ENCODE measurements at regions not wholly inside any gene's neighbourhood (a gene's known extent, or its start where the extent isn't known, plus 50 kb on each side); places are given as distances from the start of the nearest gene placed in this dataset.

DNA sequence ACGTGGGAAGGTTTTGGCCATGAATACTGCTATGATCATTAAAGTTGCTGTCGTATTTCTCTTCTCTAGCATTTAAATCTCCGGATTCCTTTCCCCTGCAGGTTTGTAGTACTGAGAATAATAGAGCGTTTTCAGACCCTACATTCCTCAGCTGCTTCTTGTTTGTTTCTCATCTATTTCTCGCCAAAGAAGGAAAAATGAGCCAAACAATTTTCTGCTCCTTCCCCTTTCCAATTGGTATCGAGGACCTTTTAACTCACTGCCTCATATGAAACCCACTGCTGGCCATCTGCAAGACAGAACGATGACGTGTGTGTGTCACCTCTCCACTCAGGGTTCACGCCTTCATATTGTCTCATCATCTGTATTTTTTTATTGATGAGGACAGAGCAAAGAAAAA, 689.4 kb upstream of the WWC1 start:
- TF ChIP-seq SNAPC2 (CRISPR knock-in tag; IDR thresholded peaks at IDR 0.05): no peak
- TF ChIP-seq CHD2 (IDR thresholded peaks at IDR 0.05; ENCODE audit: low read depth, low read length): no peak
- no peak for TF ChIP-seq YY1 (IDR thresholded peaks at IDR 0.05; ENCODE audit: insufficient read depth, insufficient replicate concordance, low read depth, low read length)
- TF ChIP-seq ZNF274 (CRISPR knock-in tag; IDR thresholded peaks at IDR 0.05): no peak
- TF ChIP-seq, protein P1, sequence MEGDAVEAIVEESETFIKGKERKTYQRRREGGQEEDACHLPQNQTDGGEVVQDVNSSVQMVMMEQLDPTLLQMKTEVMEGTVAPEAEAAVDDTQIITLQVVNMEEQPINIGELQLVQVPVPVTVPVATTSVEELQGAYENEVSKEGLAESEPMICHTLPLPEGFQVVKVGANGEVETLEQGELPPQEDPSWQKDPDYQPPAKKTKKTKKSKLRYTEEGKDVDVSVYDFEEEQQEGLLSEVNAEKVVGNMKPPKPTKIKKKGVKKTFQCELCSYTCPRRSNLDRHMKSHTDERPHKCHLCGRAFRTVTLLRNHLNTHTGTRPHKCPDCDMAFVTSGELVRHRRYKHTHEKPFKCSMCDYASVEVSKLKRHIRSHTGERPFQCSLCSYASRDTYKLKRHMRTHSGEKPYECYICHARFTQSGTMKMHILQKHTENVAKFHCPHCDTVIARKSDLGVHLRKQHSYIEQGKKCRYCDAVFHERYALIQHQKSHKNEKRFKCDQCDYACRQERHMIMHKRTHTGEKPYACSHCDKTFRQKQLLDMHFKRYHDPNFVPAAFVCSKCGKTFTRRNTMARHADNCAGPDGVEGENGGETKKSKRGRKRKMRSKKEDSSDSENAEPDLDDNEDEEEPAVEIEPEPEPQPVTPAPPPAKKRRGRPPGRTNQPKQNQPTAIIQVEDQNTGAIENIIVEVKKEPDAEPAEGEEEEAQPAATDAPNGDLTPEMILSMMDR (CRISPR knock-in tag; IDR thresholded peaks at IDR 0.05): no peak
